ENCODE measurements at regions not wholly inside any gene's neighbourhood (a gene's known extent, or its start where the extent isn't known, plus 50 kb on each side); places are given as distances from the start of the nearest gene placed in this dataset.

DNA sequence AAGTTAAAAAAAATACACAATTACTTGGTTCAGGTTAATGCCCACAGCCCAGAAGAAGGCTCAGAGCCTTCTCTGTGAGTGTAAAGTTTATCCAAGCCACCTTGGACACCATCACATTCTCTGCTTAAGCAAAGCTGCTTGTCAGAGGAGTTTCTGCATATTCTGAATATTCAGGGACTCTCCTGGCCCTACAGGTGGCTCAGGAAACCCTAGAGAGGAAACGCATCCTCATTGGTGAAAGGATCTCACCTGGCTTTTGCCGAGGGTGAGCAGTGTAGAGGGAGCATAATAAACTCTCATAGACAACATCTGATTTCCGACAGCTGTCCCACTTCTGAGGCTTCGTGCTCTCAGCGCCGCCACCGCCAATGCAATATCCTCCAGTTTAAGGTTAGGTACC, 239.9 kb upstream of the TSHZ3 start:
- TF ChIP-seq POLR2A (IDR thresholded peaks at IDR 0.05; ENCODE audit: low read length) (no peak), GATA1 (IDR thresholded peaks at IDR 0.05; ENCODE audit: low read depth, low read length) (no peak)
